IMR-90 (cell line): ENCODE measurements at regions not wholly inside any gene's neighbourhood (a gene's known extent, or its start where the extent isn't known, plus 50 kb on each side); places are given as distances from the start of the nearest gene placed in this dataset.

Source experiments
- ATAC-seq: fragments of 200-7000 bp; cut with Tn5 transposase; 2 replicates; pipeline ENCODE4 v1.9.1; 2020; ENCODE audit warnings: low read depth, mild to moderate bottlenecking, moderate library complexity
- BruUV-seq: library from RNA; stranded (reverse); fragments of 400-500 nt; replicated peaks from 2 replicates; lab custom pipeline; 2021; lab: Mats Ljungman, UMichigan
- CTCF ChIA-PET: fragments of 300-600 bp; formaldehyde crosslinking; extraction: SDS; loops from one replicate; lab custom pipeline; 2021; ENCODE audit warnings: antibody characterized with exemption; lab: Yijun Ruan, JAX
- POLR2A ChIA-PET: fragments of 300-600 bp; sonication (Branson Sonifier 250); formaldehyde crosslinking; loops from one replicate; lab custom pipeline; 2022; ENCODE audit warnings: antibody characterized with exemption; ENCODE audit not compliant: unreplicated experiment; lab: Charles Lee
- DNase-seq: peaks from one replicate; pipeline ENCODE4 v3.0.0; 2013
- H2AFZ ChIP-seq: replicated peaks from 2 replicates; pipeline ENCODE3; 2013; ENCODE audit warnings: low read length, mild to moderate bottlenecking; ENCODE audit not compliant: poor library complexity
- H2AK5ac ChIP-seq: 2 replicates; pipeline ENCODE4 v1.6.1; 2013; ENCODE audit warnings: low read depth, low read length, inconsistent platforms
- H2AK9ac ChIP-seq: replicated peaks from 2 replicates; pipeline ENCODE3; 2013; ENCODE audit warnings: mild to moderate bottlenecking, low read depth, low read length, moderate library complexity; ENCODE audit not compliant: poor library complexity
- H2BK120ac ChIP-seq: 2 replicates; pipeline ENCODE4 v1.6.1; 2013; ENCODE audit warnings: low read depth, low read length, inconsistent platforms
- H2BK15ac ChIP-seq: 3 replicates; pipeline ENCODE4 v1.6.1; 2013; ENCODE audit warnings: low read depth, low read length, inconsistent platforms
- H2BK20ac ChIP-seq: 2 replicates; pipeline ENCODE4 v1.6.1; 2013; ENCODE audit warnings: low read depth, mild to moderate bottlenecking, inconsistent platforms, low read length, moderate library complexity
- H2BK5ac ChIP-seq: 2 replicates; pipeline ENCODE4 v1.6.1; 2013; ENCODE audit warnings: mild to moderate bottlenecking, low read depth, low read length, inconsistent platforms; ENCODE audit not compliant: poor library complexity, severe bottlenecking
- H3K14ac ChIP-seq: replicated peaks from 2 replicates; pipeline ENCODE4 v1.6.1; 2013; ENCODE audit warnings: low read depth, low read length, inconsistent platforms
- H3K18ac ChIP-seq: 2 replicates; pipeline ENCODE4 v1.6.1; 2013; ENCODE audit warnings: low read depth, low read length, control low read depth
- H3K23ac ChIP-seq: 2 replicates; pipeline ENCODE4 v1.6.1; 2013; ENCODE audit warnings: low read depth, low read length, inconsistent platforms
- H3K27ac ChIP-seq: 2 replicates; pipeline ENCODE4 v1.5.1; 2013; ENCODE audit warnings: mild to moderate bottlenecking, control low read depth, low read length; ENCODE audit not compliant: insufficient read depth
- H3K27me3 ChIP-seq: 2 replicates; pipeline ENCODE4 v1.6.1; 2013; ENCODE audit warnings: low read length; ENCODE audit not compliant: control insufficient read depth, insufficient read depth
- H3K36me3 ChIP-seq: 2 replicates; pipeline ENCODE4 v1.6.1; 2013; ENCODE audit warnings: low read length, mixed read lengths; ENCODE audit not compliant: control insufficient read depth, insufficient read depth
- H3K4ac ChIP-seq: 2 replicates; pipeline ENCODE4 v1.6.1; 2013; ENCODE audit warnings: low read depth, low read length, inconsistent platforms
- H3K4me1 ChIP-seq: 2 replicates; pipeline ENCODE4 v1.6.1; 2013; ENCODE audit warnings: low read length, mixed read lengths; ENCODE audit not compliant: control insufficient read depth, insufficient read depth
- H3K4me2 ChIP-seq: 2 replicates; pipeline ENCODE4 v1.6.1; 2013; ENCODE audit warnings: low read depth, mild to moderate bottlenecking, control low read depth, low read length, moderate library complexity
- H3K4me3 ChIP-seq: 2 replicates; pipeline ENCODE4 v1.5.1; 2013; ENCODE audit warnings: low read depth, mild to moderate bottlenecking, control low read depth, low read length, moderate library complexity; ENCODE audit not compliant: insufficient read depth
- H3K56ac ChIP-seq: 2 replicates; pipeline ENCODE4 v1.6.1; 2013; ENCODE audit warnings: low read length, inconsistent platforms; ENCODE audit not compliant: insufficient read depth; ENCODE audit errors: extremely low read depth
- H3K79me1 ChIP-seq, 2 experiments: 2 replicates each; pipeline ENCODE4 v1.6.1; 2013; ENCODE audit warnings: low read length in 2 of 2, inconsistent platforms in 1 of 2, low read depth in 1 of 2
- H3K9ac ChIP-seq: 2 replicates; pipeline ENCODE4 v1.6.1; 2013; ENCODE audit warnings: low read depth, low read length, control low read depth
- H3K9me1 ChIP-seq: 2 replicates; pipeline ENCODE4 v1.6.1; 2013; ENCODE audit warnings: low read length, inconsistent platforms; ENCODE audit not compliant: insufficient read depth
- H3K9me3 ChIP-seq: 2 replicates; pipeline ENCODE4 v1.6.1; 2013; ENCODE audit warnings: low read length; ENCODE audit not compliant: control insufficient read depth, insufficient read depth
- H4K20me1 ChIP-seq: 2 replicates; pipeline ENCODE4 v1.6.1; 2013; ENCODE audit warnings: low read length, inconsistent platforms; ENCODE audit not compliant: insufficient read depth
- H4K5ac ChIP-seq: 2 replicates; pipeline ENCODE4 v1.6.1; 2013; ENCODE audit warnings: mild to moderate bottlenecking, low read depth, low read length, control low read depth
- H4K8ac ChIP-seq, 2 experiments: 2 replicates each; pipeline ENCODE4 v1.6.1; 2013; ENCODE audit warnings: low read depth in 2 of 2, low read length in 2 of 2, control low read depth in 1 of 2, inconsistent platforms in 1 of 2
- H4K91ac ChIP-seq: 2 replicates; pipeline ENCODE4 v1.6.1; 2013; ENCODE audit warnings: low read depth, low read length, inconsistent platforms; ENCODE audit not compliant: insufficient read depth
- MAFK ChIP-seq: IDR thresholded peaks from 2 replicates; pipeline ENCODE4 v1.6.1; 2012; ENCODE audit warnings: low read depth, low read length, improper control_type of control experiment
- POLR2A ChIP-seq: IDR thresholded peaks from 2 replicates; pipeline ENCODE4 v1.6.1; 2012; ENCODE audit warnings: mild to moderate bottlenecking, low read depth, low read length
- WGBS, 2 experiments: methylation state at CpG; one replicate each; pipeline versions ENCODE4 v1.1.5 to v1.1.7; 2013; ENCODE audit warnings: missing lambda C conversion rate in 2 of 2; ENCODE audit not compliant: insufficient read length in 1 of 2; ENCODE audit errors: extremely low coverage in 2 of 2; 5-methylcytosine and 5-hydroxymethylcytosine counted together
- dilution Hi-C: fragments of 300-500 bp; cut with HindIII; formaldehyde crosslinking; loops from one replicate; pipeline ENCODE4 v1.14.3; 2018; ENCODE audit warnings: low sequenced_read_pairs; ENCODE audit not compliant: unreplicated experiment
- in situ Hi-C: fragments of 300-500 bp; cut with MboI; formaldehyde crosslinking; loops from 3 replicates; pipeline ENCODE4 v1.14.3; 2019; ENCODE audit warnings: low sequenced_read_pairs, inconsistent platforms, mixed read lengths
- intact Hi-C: fragments of 100-400 bp; cut with micrococcal nuclease; formaldehyde crosslinking; loops from 2 replicates; pipeline ENCODE4 v1.10.0; 2022
- TF ChIP-seq, protein P1 (sequence below): conservative IDR thresholded peaks from 2 replicates; pipeline ENCODE4 v1.5.1; 2012; ENCODE audit warnings: mild to moderate bottlenecking, low read depth, low read length, improper control_type of control experiment

DNA sequence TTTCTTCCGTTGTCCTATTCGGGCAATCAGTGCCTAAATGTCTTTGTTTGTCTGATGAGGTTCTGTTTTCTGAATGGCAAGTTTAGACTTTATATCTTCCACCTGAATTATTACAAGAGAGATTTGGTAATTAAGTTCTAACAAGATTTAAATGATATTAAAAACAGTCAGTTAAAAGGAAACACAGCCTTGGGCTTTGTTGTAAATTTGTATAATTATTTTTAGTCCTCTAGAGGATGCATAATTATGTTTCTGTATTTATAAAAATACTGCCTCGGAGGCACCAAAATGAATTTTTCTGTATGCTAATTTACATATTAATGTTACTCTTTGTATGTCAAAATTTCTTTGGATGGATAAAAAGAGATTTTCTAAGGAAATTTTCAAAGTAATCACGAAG lies 136.7 kb downstream of the CDCA7 start:
- CTCF ChIA-PET = no interaction called here
- H3K14ac ChIP-seq = no peak overlapping the region
- H2AK9ac ChIP-seq = no peak overlapping the region
- H2BK15ac ChIP-seq = no peak overlapping the region
- no peak overlapping the region for H2BK120ac ChIP-seq
- H3K4ac ChIP-seq = no peak overlapping the region
- H3K27ac ChIP-seq = no peak overlapping the region
- 0 out of 2 replicates have a peak, but pooled peaks cover 2% of the 10 kb centered on the region for H3K4me1 ChIP-seq
- POLR2A ChIA-PET = no interaction called here
- no peak for DNase-seq
- H3K9ac ChIP-seq = no peak overlapping the region
- no CpG with 5 or more reads among the region's 4 CpGs for WGBS, 2 experiments
- TF ChIP-seq POLR2A (no peak), MAFK (no peak)
- TF ChIP-seq, protein P1, sequence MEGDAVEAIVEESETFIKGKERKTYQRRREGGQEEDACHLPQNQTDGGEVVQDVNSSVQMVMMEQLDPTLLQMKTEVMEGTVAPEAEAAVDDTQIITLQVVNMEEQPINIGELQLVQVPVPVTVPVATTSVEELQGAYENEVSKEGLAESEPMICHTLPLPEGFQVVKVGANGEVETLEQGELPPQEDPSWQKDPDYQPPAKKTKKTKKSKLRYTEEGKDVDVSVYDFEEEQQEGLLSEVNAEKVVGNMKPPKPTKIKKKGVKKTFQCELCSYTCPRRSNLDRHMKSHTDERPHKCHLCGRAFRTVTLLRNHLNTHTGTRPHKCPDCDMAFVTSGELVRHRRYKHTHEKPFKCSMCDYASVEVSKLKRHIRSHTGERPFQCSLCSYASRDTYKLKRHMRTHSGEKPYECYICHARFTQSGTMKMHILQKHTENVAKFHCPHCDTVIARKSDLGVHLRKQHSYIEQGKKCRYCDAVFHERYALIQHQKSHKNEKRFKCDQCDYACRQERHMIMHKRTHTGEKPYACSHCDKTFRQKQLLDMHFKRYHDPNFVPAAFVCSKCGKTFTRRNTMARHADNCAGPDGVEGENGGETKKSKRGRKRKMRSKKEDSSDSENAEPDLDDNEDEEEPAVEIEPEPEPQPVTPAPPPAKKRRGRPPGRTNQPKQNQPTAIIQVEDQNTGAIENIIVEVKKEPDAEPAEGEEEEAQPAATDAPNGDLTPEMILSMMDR = no peak
- peaks cover 6% of the 10 kb centered on the region for H3K27me3 ChIP-seq
- no TSS peak for BruUV-seq
- no peak overlapping the region for H3K4me2 ChIP-seq
- H2BK20ac ChIP-seq = no peak overlapping the region
- H3K4me3 ChIP-seq = no peak overlapping the region
- no peak overlapping the region for H2BK5ac ChIP-seq
- dilution Hi-C loops (no loop called here), intact Hi-C loops (no loop called here), in situ Hi-C loops (no loop called here)
- no peaks in the 10 kb centered on the region for H4K20me1 ChIP-seq
- H4K8ac ChIP-seq = no peak overlapping the region
- no peak overlapping the region for H4K91ac ChIP-seq
- H2AFZ ChIP-seq = no peak overlapping the region
- H2AK5ac ChIP-seq = no peak overlapping the region
- no peaks in the 10 kb centered on the region for H3K36me3 ChIP-seq
- no peaks in the 10 kb centered on the region for H3K9me3 ChIP-seq
- no peak for ATAC-seq
- H3K18ac ChIP-seq = no peak overlapping the region
- no peak overlapping the region for H3K23ac ChIP-seq
- no peak overlapping the region for H4K5ac ChIP-seq
- no peaks in the 10 kb centered on the region for H3K9me1 ChIP-seq
- no peak overlapping the region for H3K56ac ChIP-seq
- no peaks in the 10 kb centered on the region for H3K79me1 ChIP-seq
